HCT116 (cell line): ENCODE measurements at regions not wholly inside any gene's neighbourhood (a gene's known extent, or its start where the extent isn't known, plus 50 kb on each side); places are given as distances from the start of the nearest gene placed in this dataset.

Source experiments
- ATAC-seq: fragments of 200-7000 bp; cut with Tn5 transposase; 2 replicates; pipeline ENCODE4 v1.9.1; 2020; ENCODE audit warnings: mild to moderate bottlenecking, moderate library complexity
- BruUV-seq: library from RNA; stranded (reverse); fragments of 400-500 nt; replicated peaks from 2 replicates; lab custom pipeline; 2021; lab: Mats Ljungman, UMichigan
- CTCF ChIA-PET: fragments of 300-600 bp; sonication (Branson Sonifier 250); formaldehyde crosslinking; loops from one replicate; lab custom pipeline; 2021; ENCODE audit warnings: antibody characterized with exemption; lab: Charles Lee
- POLR2A ChIA-PET: fragments of 300-600, 350-600 bp; sonication (Branson Sonifier 250); formaldehyde crosslinking; loops from one replicate; lab custom pipeline; 2021; ENCODE audit warnings: antibody characterized with exemption; lab: Charles Lee
- RAD21 ChIA-PET, 2 experiments: fragments of 300-600 bp; sonication (Branson Sonifier 250); formaldehyde crosslinking; loops; one replicate each; lab custom pipeline; 2023; ENCODE audit warnings: low total read pairs in 2 of 2; ENCODE audit not compliant: uncharacterized antibody in 2 of 2, unreplicated experiment in 2 of 2, low non-redundant PET in 1 of 2; lab: Charles Lee
- DNase-seq: peaks from one replicate; pipeline ENCODE4 v3.0.0-alpha.2; 2010; ENCODE audit warnings: low read depth, low spot score
- H2AFZ ChIP-seq: fragments of 200-600 bp; shearing (Covaris generic), sonication (generic); 2 replicates; pipeline ENCODE4 v1.6.1; 2017; ENCODE audit warnings: low read depth, mixed run types, mixed read lengths, antibody characterized with exemption, low read length; ENCODE audit not compliant: poor library complexity, severe bottlenecking
- H3K27ac ChIP-seq: 2 replicates; pipeline ENCODE4 v1.5.1; 2012; ENCODE audit warnings: low read depth, low read length
- H3K27me3 ChIP-seq: fragments of 200-600 bp; sonication (generic); 2 replicates; pipeline ENCODE4 v1.6.1; 2016; ENCODE audit warnings: mixed run types, low read length, mixed read lengths; ENCODE audit not compliant: insufficient read depth
- H3K36me3 ChIP-seq, 2 experiments: fragments of 200-500 bp in 1 of 2; fragments of 200-600 bp in 1 of 2; sonication (Bioruptor generic) in 1 of 2; sonication (generic) in 1 of 2; 2 replicates each; pipeline versions ENCODE4 v1.5.1 to v1.6.1; 2014 to 2016; ENCODE audit warnings: low read length in 2 of 2, inconsistent platforms in 1 of 2, mixed read lengths in 1 of 2, mixed run types in 1 of 2; ENCODE audit not compliant: insufficient read depth in 2 of 2, control insufficient read depth in 1 of 2
- H3K4me1 ChIP-seq, 2 experiments: fragments of 200-600 bp in 1 of 2; sonication (generic) in 1 of 2; 2 replicates each; pipeline versions ENCODE4 v1.5.1 to v1.6.1; 2012 to 2017; ENCODE audit warnings: low read length in 2 of 2, inconsistent platforms in 1 of 2, mild to moderate bottlenecking in 1 of 2, mixed read lengths in 1 of 2, mixed run types in 1 of 2, moderate library complexity in 1 of 2; ENCODE audit not compliant: insufficient read depth in 2 of 2, control insufficient read depth in 1 of 2
- H3K4me2 ChIP-seq: fragments of 200-600 bp; sonication (generic); 2 replicates; pipeline ENCODE4 v1.6.1; 2017; ENCODE audit warnings: mixed run types, low read length, mixed read lengths
- H3K4me3 ChIP-seq, 2 experiments: fragments of 200-600 bp in 1 of 2; sonication (generic) in 1 of 2; replicated peaks in 1 of 2; 2 replicates each; pipeline ENCODE4 v1.5.1; 2011 to 2016; ENCODE audit warnings: low read length in 2 of 2, control low read depth in 1 of 2, low read depth in 1 of 2, mild to moderate bottlenecking in 1 of 2, mixed read lengths in 1 of 2, mixed run types in 1 of 2
- H3K79me2 ChIP-seq: fragments of 200-600 bp; sonication (generic); 2 replicates; pipeline ENCODE4 v1.6.1; 2017; ENCODE audit warnings: mild to moderate bottlenecking, mixed run types, low read length, moderate library complexity, mixed read lengths; ENCODE audit not compliant: insufficient read depth
- H3K9ac ChIP-seq: fragments of 200-600 bp; sonication (generic); 2 replicates; pipeline ENCODE4 v1.6.1; 2016; ENCODE audit warnings: low read length, mixed read lengths
- H3K9me2 ChIP-seq: fragments of 200-600 bp; sonication (generic), shearing (Covaris generic); 2 replicates; pipeline ENCODE4 v1.6.1; 2017; ENCODE audit warnings: mixed run types, mild to moderate bottlenecking, moderate library complexity; ENCODE audit not compliant: insufficient read depth
- H3K9me3 ChIP-seq, 2 experiments: fragments of 200-500 bp in 1 of 2; fragments of 200-600 bp in 1 of 2; sonication (Bioruptor generic) in 1 of 2; sonication (generic) in 1 of 2; 2 replicates each; pipeline ENCODE4 v1.6.1; 2014 to 2017; ENCODE audit warnings: low read length in 2 of 2, mixed read lengths in 2 of 2, inconsistent platforms in 1 of 2, low read depth in 1 of 2, mild to moderate bottlenecking in 1 of 2, mixed run types in 1 of 2, moderate library complexity in 1 of 2; ENCODE audit not compliant: control insufficient read depth in 1 of 2, insufficient read depth in 1 of 2
- H4K20me1 ChIP-seq: fragments of 200-600 bp; sonication (generic), shearing (Covaris generic); 2 replicates; pipeline ENCODE4 v1.6.1; 2017; ENCODE audit warnings: mixed run types, mild to moderate bottlenecking, moderate library complexity; ENCODE audit not compliant: insufficient read depth
- CEBPB ChIP-seq: IDR thresholded peaks from 2 replicates; pipeline ENCODE4 v1.6.1; 2012; ENCODE audit warnings: low read depth
- CTCF ChIP-seq, 3 experiments: fragments of 200-600 bp in 1 of 3; sonication (generic) in 1 of 3; IDR thresholded peaks in 2 of 3; conservative IDR thresholded peaks in 1 of 3; 2 replicates each; pipeline ENCODE4 v1.5.1; 2012 to 2017; ENCODE audit warnings: low read depth in 2 of 3, low read length in 2 of 3, antibody characterized with exemption in 1 of 3, borderline replicate concordance in 1 of 3, control low read depth in 1 of 3, mild to moderate bottlenecking in 1 of 3, mixed read lengths in 1 of 3, mixed run types in 1 of 3, moderate library complexity in 1 of 3; ENCODE audit not compliant: insufficient read depth in 1 of 3
- EGR1 ChIP-seq: IDR thresholded peaks from 2 replicates; pipeline ENCODE4 v1.6.1; 2012; ENCODE audit warnings: low read depth
- ELF1 ChIP-seq: IDR thresholded peaks from 2 replicates; pipeline ENCODE4 v1.6.1; 2012; ENCODE audit warnings: low read depth, borderline replicate concordance
- EZH2 ChIP-seq: fragments of 200-600 bp; sonication (generic); IDR thresholded peaks from 2 replicates; pipeline ENCODE4 v1.6.1; 2017; ENCODE audit warnings: antibody characterized with exemption, mixed run types
- FOSL1 ChIP-seq: IDR thresholded peaks from 2 replicates; pipeline ENCODE4 v1.6.1; 2012; ENCODE audit warnings: low read depth
- JUND ChIP-seq: IDR thresholded peaks from 2 replicates; pipeline ENCODE4 v1.6.1; 2012
- POLR2A ChIP-seq: IDR thresholded peaks from 2 replicates; pipeline ENCODE4 v1.7.0; 2011; ENCODE audit warnings: borderline replicate concordance; ENCODE audit not compliant: insufficient read depth, insufficient read length; ENCODE audit errors: extremely low read depth
- RAD21 ChIP-seq: IDR thresholded peaks from 2 replicates; pipeline ENCODE4 v1.6.1; 2012; ENCODE audit warnings: low read depth, mild to moderate bottlenecking
- REST ChIP-seq: IDR thresholded peaks from 2 replicates; pipeline ENCODE4 v1.6.1; 2012; ENCODE audit warnings: low read depth
- SIN3A ChIP-seq: IDR thresholded peaks from 2 replicates; pipeline ENCODE4 v1.6.1; 2012; ENCODE audit warnings: low read depth
- SP1 ChIP-seq: IDR thresholded peaks from 2 replicates; pipeline ENCODE4 v1.6.1; 2012; ENCODE audit warnings: low read depth
- SRF ChIP-seq: IDR thresholded peaks from 2 replicates; pipeline ENCODE4 v1.6.1; 2012; ENCODE audit warnings: low read depth
- TCF7L2 ChIP-seq: IDR thresholded peaks from 2 replicates; pipeline ENCODE4 v1.7.0; 2011; ENCODE audit warnings: borderline replicate concordance, inconsistent platforms; ENCODE audit not compliant: insufficient read depth, insufficient read length; ENCODE audit errors: extremely low read depth
- YY1 ChIP-seq: IDR thresholded peaks from 2 replicates; pipeline ENCODE4 v1.6.1; 2011; ENCODE audit warnings: low read length, low read depth, moderate library complexity, mild to moderate bottlenecking; ENCODE audit not compliant: insufficient replicate concordance; ENCODE audit errors: extremely low read depth
- ZBTB33 ChIP-seq: IDR thresholded peaks from 2 replicates; pipeline ENCODE4 v1.6.1; 2011; ENCODE audit warnings: mild to moderate bottlenecking, low read length, moderate library complexity; ENCODE audit not compliant: insufficient replicate concordance; ENCODE audit errors: extremely low read depth
- ZFX ChIP-seq: fragments of 450-650 bp; IDR thresholded peaks from 2 replicates; pipeline ENCODE4 v1.6.1; 2017
- ZNF274 ChIP-seq: fragments of 200-500 bp; sonication (Bioruptor generic); IDR thresholded peaks from 2 replicates; pipeline ENCODE4 v1.6.1; 2014; ENCODE audit warnings: mild to moderate bottlenecking, low read depth, low read length, inconsistent platforms
- intact Hi-C: fragments of 100-400 bp; cut with micrococcal nuclease; formaldehyde crosslinking; loops from 2 replicates; pipeline ENCODE4 v1.10.0; 2022

GRCh38 chr5:93800988-93801811, 59.8 kb upstream of the POU5F2 start:
- ChIA-PET RAD21 (interaction anchor here (0.6 to 1.6 kb wide), 12 partner anchors 124 to 1385 kb away, joined by 3 to 13 read pairs (median 3); partner anchors contain the start of gene NR2F1 (in 1 of the 2)), POLR2A (interaction anchor here (1.0 to 1.6 kb wide), 5 partner anchors 123 to 237 kb away, joined by 3 to 6 read pairs (median 4); partner anchors contain the start of gene NR2F1), CTCF (interaction anchor here (0.5 to 2.6 kb wide), 33 partner anchors 9 to 1489 kb away, joined by 3 to 27 read pairs (median 4); partner anchors contain the start of gene NR2F1)
- Histone ChIP-seq H3K9me3 (no peaks in the 10 kb centered on the region), H3K9ac (no peak overlapping the region), H3K36me3 (no peaks in the 10 kb centered on the region), H3K79me2 (no peaks in the 10 kb centered on the region), H3K4me1 (peaks cover 14 to 24% of the 10 kb centered on the region in 2 experiments), H3K27ac (peak overlapping the region; percentile 56), H2AFZ (no peak overlapping the region), H4K20me1 (no peaks in the 10 kb centered on the region), H3K4me3 (peak overlapping the region; percentile 4 to 9; a peak in 1 of 4 replicates), H3K4me2 (peak overlapping the region; percentile 66), H3K9me2 (no peaks in the 10 kb centered on the region), H3K27me3 (no peaks in the 10 kb centered on the region)
- DNase-seq (peak; percentile 66), ATAC-seq (peak; percentile 89)
- BruUV-seq, result no TSS peak
- intact Hi-C loops, result loop anchor here (1.0 to 10.0 kb wide), 5 partner anchors 189 to 1496 kb away; no protein-coding TSS in a partner anchor
- TF ChIP-seq CTCF (IDR thresholded peaks at IDR 0.05 in 2 of 3, conservative IDR thresholded peaks at IDR 0.05 in 1 of 3; ENCODE audit: borderline replicate concordance in 1 of 3, insufficient read depth in 1 of 3, low read depth in 2 of 3, low read length in 2 of 3), result peak; percentile 59 to 72 (median 66); a peak in 5 of 6 replicates
- TF ChIP-seq TCF7L2, result no peak
- TF ChIP-seq SIN3A, result peak; percentile 67; the same call in 1 of the 2 replicates
- peak; percentile 88 for TF ChIP-seq RAD21
- peak; percentile 54 for TF ChIP-seq FOSL1
- no peak for TF ChIP-seq SRF
- TF ChIP-seq ZNF274, result no peak
- no peak for TF ChIP-seq ELF1
- no peak for TF ChIP-seq ZFX
- no peak for TF ChIP-seq REST
- TF ChIP-seq JUND, result peak; percentile 62; the same call in 1 of the 2 replicates
- TF ChIP-seq EZH2, result no peak
- TF ChIP-seq CEBPB, result 0 out of 2 replicates have a peak, but pooled peaks have one; percentile 23
- TF ChIP-seq YY1, result no peak
- TF ChIP-seq EGR1, result no peak
- peak; percentile 82 for TF ChIP-seq SP1
- no peak for TF ChIP-seq ZBTB33
- no peak for TF ChIP-seq POLR2A
